Hepatocyte (in vitro differentiated cells): ENCODE measurements at regions not wholly inside any gene's neighbourhood (a gene's known extent, or its start where the extent isn't known, plus 50 kb on each side); places are given as distances from the start of the nearest gene placed in this dataset.
"Not testable (repeated sequence)": the region's sequence is repeated elsewhere in the genome, so short reads cannot be mapped to it uniquely, and the experiment has no call there.

ENCODE experiments used
- DNase-seq: peaks from one replicate; pipeline ENCODE4 v3.0.0-alpha.2; 2016; ENCODE audit warnings: low spot score
- H2AFZ ChIP-seq: fragments of 200-600 bp; sonication (generic); 2 replicates; pipeline ENCODE4 v1.6.0; 2016; ENCODE audit warnings: antibody characterized with exemption, mild to moderate bottlenecking
- H3K27ac ChIP-seq: fragments of 200-600 bp; sonication (generic); 2 replicates; pipeline ENCODE4 v1.5.1; 2016; ENCODE audit warnings: mild to moderate bottlenecking
- H3K27me3 ChIP-seq: fragments of 200-600 bp; sonication (generic); 2 replicates; pipeline ENCODE4 v1.6.1; 2016
- H3K36me3 ChIP-seq: fragments of 200-600 bp; sonication (generic); replicated peaks from 2 replicates; pipeline ENCODE4 v1.5.1; 2016; ENCODE audit warnings: low read depth; ENCODE audit not compliant: insufficient read depth
- H3K4me1 ChIP-seq: fragments of 200-600 bp; sonication (generic); 2 replicates; pipeline ENCODE4 v1.5.1; 2016; ENCODE audit warnings: mild to moderate bottlenecking, moderate library complexity; ENCODE audit not compliant: insufficient read depth
- H3K4me2 ChIP-seq: fragments of 200-600 bp; sonication (generic); 2 replicates; pipeline ENCODE4 v1.6.0; 2016
- H3K4me3 ChIP-seq: fragments of 200-600 bp; sonication (generic); 2 replicates; pipeline ENCODE4 v1.5.1; 2016; ENCODE audit warnings: mild to moderate bottlenecking
- H3K79me2 ChIP-seq: fragments of 200-600 bp; sonication (generic); 2 replicates; pipeline ENCODE4 v1.6.0; 2017; ENCODE audit warnings: mild to moderate bottlenecking
- H3K9me2 ChIP-seq: fragments of 200-600 bp; sonication (generic); replicated peaks from 2 replicates; pipeline ENCODE4 v1.6.0; 2017; ENCODE audit warnings: mild to moderate bottlenecking; ENCODE audit not compliant: insufficient read depth
- H3K9me3 ChIP-seq: fragments of 200-600 bp; sonication (generic); 2 replicates; pipeline ENCODE4 v1.5.1; 2016; ENCODE audit warnings: low read depth, mild to moderate bottlenecking
- H4K20me1 ChIP-seq: fragments of 200-600 bp; sonication (generic); 2 replicates; pipeline ENCODE4 v1.6.0; 2016; ENCODE audit warnings: mild to moderate bottlenecking; ENCODE audit not compliant: insufficient read depth, poor library complexity, severe bottlenecking
- CTCF ChIP-seq: fragments of 200-600 bp; sonication (generic); IDR thresholded peaks from 2 replicates; pipeline ENCODE4 v1.5.1; 2016; ENCODE audit warnings: antibody characterized with exemption, mild to moderate bottlenecking; ENCODE audit not compliant: poor library complexity
- EZH2 ChIP-seq: fragments of 200-600 bp; sonication (generic); IDR thresholded peaks from 2 replicates; pipeline ENCODE4 v1.6.1; 2016; ENCODE audit warnings: antibody characterized with exemption, mild to moderate bottlenecking, borderline replicate concordance
- EZH2phosphoT487 ChIP-seq: fragments of 200-600 bp; sonication (generic); IDR thresholded peaks from one replicate; pipeline ENCODE4 v1.6.1; 2018; ENCODE audit warnings: antibody characterized with exemption, mild to moderate bottlenecking, low read depth, moderate library complexity; ENCODE audit not compliant: unreplicated experiment, severe bottlenecking
- WGBS: methylation state at CpG from one replicate; pipeline ENCODE4 v1.1.6; 2016; ENCODE audit warnings: low lambda C conversion rate; ENCODE audit errors: missing lambda C conversion rate; 5-methylcytosine and 5-hydroxymethylcytosine counted together

DNA sequence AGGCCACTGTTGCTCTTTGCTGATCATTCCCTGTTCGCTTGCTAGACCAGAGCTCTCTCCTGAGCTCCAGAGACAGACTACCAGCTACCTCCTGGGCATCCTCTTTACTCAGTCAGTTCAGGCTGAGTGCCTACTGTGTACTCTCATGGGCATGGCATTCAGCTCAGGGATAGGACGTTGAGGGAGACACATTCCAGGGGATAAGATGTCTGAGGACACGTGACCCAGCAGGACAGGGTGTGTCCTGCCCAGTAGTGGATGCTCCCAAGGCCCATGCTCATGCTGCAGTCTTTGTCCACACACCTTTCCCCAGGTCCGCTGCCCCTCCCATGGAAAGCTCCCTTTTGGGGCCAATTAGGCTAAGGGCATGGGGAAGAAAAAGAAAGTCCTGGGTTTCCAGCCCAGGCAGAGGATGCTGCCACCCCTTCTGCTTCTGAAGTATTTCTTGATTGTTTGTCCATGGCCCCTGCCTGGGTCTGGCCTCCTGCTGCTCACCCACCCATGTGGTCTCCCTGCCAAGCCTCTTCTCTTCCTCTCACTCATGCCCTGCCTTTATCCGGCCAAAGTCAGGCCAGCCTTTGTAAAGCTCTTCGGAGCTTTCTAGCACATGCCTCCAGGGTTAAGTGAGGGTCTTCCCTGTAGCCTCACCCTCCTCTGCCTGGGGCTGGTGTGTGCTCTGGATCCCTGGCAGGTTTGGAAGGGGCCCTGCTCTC lies 60.5 kb upstream of the PITX1 start:
- 85% methylated on average over 6 of the region's 6 CpGs for WGBS
- Histone ChIP-seq H3K27ac (no peak overlapping the region), H3K27me3 (no peaks in the 10 kb centered on the region), H3K4me1 (no peaks in the 10 kb centered on the region), H3K4me2 (no peak overlapping the region), H3K9me3 (no peaks in the 10 kb centered on the region), H3K79me2 (no peaks in the 10 kb centered on the region), H3K9me2 (no peaks in the 10 kb centered on the region), H3K4me3 (no peak overlapping the region), H4K20me1 (no peaks in the 10 kb centered on the region), H3K36me3 (no peaks in the 10 kb centered on the region), H2AFZ (no peak overlapping the region)
- no peak for DNase-seq
- TF ChIP-seq CTCF (no peak), EZH2 (no peak), EZH2phosphoT487 (no peak)

GRCh38 chr5:135093483-135093882 lies 59.5 kb upstream of the PITX1 start:
- not testable (repeated sequence) for H3K9me2 ChIP-seq, H3K9me3 ChIP-seq, H3K36me3 ChIP-seq, H3K4me3 ChIP-seq, H3K4me1 ChIP-seq, H3K27ac ChIP-seq, H2AFZ ChIP-seq, H3K4me2 ChIP-seq, H3K79me2 ChIP-seq, H3K27me3 ChIP-seq, H4K20me1 ChIP-seq, DNase-seq
- WGBS = 92% methylated on average over 1 of the region's 1 CpG

DNA sequence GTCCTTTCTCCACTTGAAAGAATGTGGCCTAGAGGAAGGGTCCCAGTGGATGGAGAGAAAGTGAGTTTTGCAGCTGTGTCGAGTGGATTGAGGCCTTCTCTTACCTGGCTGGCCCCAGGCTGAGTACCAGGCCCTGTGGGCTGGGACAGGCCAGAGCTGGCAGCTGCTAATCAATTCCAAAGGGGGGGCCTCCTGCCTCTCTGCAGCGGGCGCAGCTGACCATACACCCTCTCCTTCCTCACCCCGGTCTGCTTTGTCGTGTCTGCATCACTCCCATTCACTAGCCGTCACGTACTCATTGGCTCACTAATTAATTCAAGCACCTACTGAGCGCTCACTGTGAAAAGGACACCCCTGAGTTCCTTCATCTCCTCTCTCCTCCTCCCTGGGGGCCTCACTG lies 58.4 kb upstream of the PITX1 start:
- H3K4me3 ChIP-seq = no peak overlapping the region
- no peaks in the 10 kb centered on the region for H3K9me2 ChIP-seq
- H3K36me3 ChIP-seq = no peaks in the 10 kb centered on the region
- no peak overlapping the region for H3K4me2 ChIP-seq
- H2AFZ ChIP-seq = no peak overlapping the region
- WGBS = 90% methylated on average over 8 of the region's 8 CpGs
- H3K27ac ChIP-seq = no peak overlapping the region
- DNase-seq = no peak
- H4K20me1 ChIP-seq = no peaks in the 10 kb centered on the region
- no peaks in the 10 kb centered on the region for H3K27me3 ChIP-seq
- H3K4me1 ChIP-seq = no peaks in the 10 kb centered on the region
- no peaks in the 10 kb centered on the region for H3K9me3 ChIP-seq
- H3K79me2 ChIP-seq = no peaks in the 10 kb centered on the region
- no peak for TF ChIP-seq EZH2
- TF ChIP-seq CTCF = no peak
- no peak for TF ChIP-seq EZH2phosphoT487

DNA sequence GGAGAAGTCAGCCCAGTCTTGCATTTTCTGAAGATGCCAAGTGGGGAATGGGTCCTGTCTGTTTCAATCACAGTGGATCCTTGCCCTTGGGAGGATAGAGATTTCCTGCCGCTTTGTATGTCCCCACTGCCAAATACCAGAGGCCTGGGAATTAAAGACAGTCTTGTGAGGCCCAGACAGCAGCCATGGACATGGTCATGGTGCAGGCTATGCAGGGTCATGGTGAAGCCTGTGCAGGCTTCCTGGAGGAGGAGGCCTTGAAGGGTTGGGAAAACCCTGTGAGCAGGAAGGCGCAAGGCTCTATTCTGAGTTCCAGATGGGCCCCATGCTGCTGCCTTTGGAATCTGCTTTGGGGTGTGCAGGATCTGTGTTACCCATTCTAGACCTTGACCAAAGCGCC lies 57.3 kb upstream of the PITX1 start:
- H3K4me3 ChIP-seq = no peak overlapping the region
- TF ChIP-seq EZH2 = no peak
- no peak for TF ChIP-seq EZH2phosphoT487
- no peak for TF ChIP-seq CTCF
- 95% methylated on average over 3 of the region's 3 CpGs for WGBS

More for the DNA sequence above, 57.3 kb upstream of the PITX1 start:
- no peaks in the 10 kb centered on the region for H3K4me1 ChIP-seq
- H4K20me1 ChIP-seq = no peaks in the 10 kb centered on the region
- no peaks in the 10 kb centered on the region for H3K79me2 ChIP-seq
- H3K4me2 ChIP-seq = no peak overlapping the region
- no peak overlapping the region for H2AFZ ChIP-seq
- no peaks in the 10 kb centered on the region for H3K9me3 ChIP-seq
- DNase-seq = no peak
- no peaks in the 10 kb centered on the region for H3K9me2 ChIP-seq
- no peaks in the 10 kb centered on the region for H3K27me3 ChIP-seq
- H3K27ac ChIP-seq = no peak overlapping the region
- no peaks in the 10 kb centered on the region for H3K36me3 ChIP-seq
